RWPE1 (cell line): ENCODE measurements at regions not wholly inside any gene's neighbourhood (a gene's known extent, or its start where the extent isn't known, plus 50 kb on each side); places are given as distances from the start of the nearest gene placed in this dataset.
"Not testable (repeated sequence)": the region's sequence is repeated elsewhere in the genome, so short reads cannot be mapped to it uniquely, and the experiment has no call there.

Experiments used
- CTCF ChIA-PET: fragments of 350-600 bp; sonication (Branson Sonifier 250); formaldehyde crosslinking; extraction: SDS; loops from one replicate; lab custom pipeline; 2021; lab: Yijun Ruan, JAX
- POLR2A ChIA-PET: fragments of 400-600 bp; formaldehyde crosslinking; extraction: SDS; loops from one replicate; lab custom pipeline; 2020; ENCODE audit warnings: antibody characterized with exemption; ENCODE audit not compliant: low non-redundant PET; lab: Yijun Ruan, JAX
- DNase-seq: peaks from one replicate; pipeline ENCODE4 v3.0.0; 2012; ENCODE audit warnings: low spot score
- H3K27ac ChIP-seq: fragments of 450-650 bp; 2 replicates; pipeline ENCODE4 v1.5.1; 2017
- CTCF ChIP-seq: fragments of 450-650 bp; conservative IDR thresholded peaks from 2 replicates; pipeline ENCODE4 v1.5.1; 2017; ENCODE audit warnings: low read depth, mild to moderate bottlenecking

GRCh38 chrX:149420566-149420965 lies 84.5 kb downstream of the IDS start:
- CTCF ChIA-PET, POLR2A ChIA-PET, DNase-seq, H3K27ac ChIP-seq: not testable (repeated sequence)

- ChIA-PET CTCF (no interaction called here), POLR2A (no interaction called here)
- H3K27ac ChIP-seq = no peak overlapping the region
- TF ChIP-seq CTCF = no peak
- DNase-seq = no peak
Observed at GRCh38 chrX:149398027-149398426, 107.1 kb downstream of the IDS start.

- ChIA-PET CTCF (no interaction called here), POLR2A (no interaction called here)
- no peak for TF ChIP-seq CTCF
- no peak overlapping the region for H3K27ac ChIP-seq
- no peak for DNase-seq
Observed at GRCh38 chrX:149392921-149393320, 112.2 kb downstream of the IDS start.

GRCh38 chrX:149383852-149384251 lies 121.3 kb downstream of the IDS start:
- POLR2A ChIA-PET = no interaction called here
- CTCF ChIA-PET = no interaction called here
- no peak for TF ChIP-seq CTCF
- no peak overlapping the region for H3K27ac ChIP-seq
- no peak for DNase-seq

- POLR2A ChIA-PET = no interaction called here
- TF ChIP-seq CTCF = no peak
- DNase-seq = no peak
- no peak overlapping the region for H3K27ac ChIP-seq
- CTCF ChIA-PET = no interaction called here
Observed at GRCh38 chrX:149374751-149375150, 130.4 kb downstream of the IDS start.

- ChIA-PET CTCF (no interaction called here), POLR2A (no interaction called here)
- no peak for DNase-seq
- no peak for TF ChIP-seq CTCF
- no peak overlapping the region for H3K27ac ChIP-seq
Observed at GRCh38 chrX:149372866-149373265, 132.2 kb downstream of the IDS start.

GRCh38 chrX:149371986-149372385 lies 133.1 kb downstream of the IDS start:
- ChIA-PET POLR2A (no interaction called here), CTCF (no interaction called here)
- no peak for TF ChIP-seq CTCF
- DNase-seq = no peak
- H3K27ac ChIP-seq = no peak overlapping the region
